Liver (tissue), 3 donors: ENCODE measurements at regions not wholly inside any gene's neighbourhood (a gene's known extent, or its start where the extent isn't known, plus 50 kb on each side); places are given as distances from the start of the nearest gene placed in this dataset.

Experiments
- CTCF ChIP-seq: fragments of 150-350 bp; IDR thresholded peaks from 2 replicates; pipeline ENCODE4 v1.5.1; 2017; ENCODE audit warnings: improper control_type of control experiment, low read depth, low read length; ENCODE audit not compliant: missing input control
- HNF4A ChIP-seq, 2 donors: conservative IDR thresholded peaks; 2 replicates each; pipeline ENCODE4 v1.6.1; 2016; ENCODE audit warnings: antibody characterized with exemption in 2 of 2, mild to moderate bottlenecking in 2 of 2
- RAD21 ChIP-seq, 2 donors: IDR thresholded peaks; 2 replicates each; pipeline ENCODE4 v1.6.1; 2016; ENCODE audit warnings: antibody characterized with exemption in 2 of 2, mild to moderate bottlenecking in 2 of 2
- donor health status: healthy.
- donor health status: healthy.

- TF ChIP-seq CTCF (no peak), RAD21 (IDR thresholded peaks at IDR 0.05) (no peak), HNF4A (conservative IDR thresholded peaks at IDR 0.05) (no peak)
Observed at GRCh38 chr3:43949594-43949993, 258.9 kb downstream of the ABHD5 start.
